ENCODE measurements at regions not wholly inside any gene's neighbourhood (a gene's known extent, or its start where the extent isn't known, plus 50 kb on each side); places are given as distances from the start of the nearest gene placed in this dataset.

- TF ChIP-seq CTCF (conservative IDR thresholded peaks at IDR 0.05) (no peak; the same call in 1 of the 2 replicates), EZH2 (IDR thresholded peaks at IDR 0.05; ENCODE audit: low read depth) (no peak)
Observed at GRCh38 chr1:55584526-55585401, 369.6 kb upstream of the USP24 start.
